NCI-H82 treated with DMSO at 0.1 percent for 48 hours (cell line): ENCODE measurements at regions not wholly inside any gene's neighbourhood (a gene's known extent, or its start where the extent isn't known, plus 50 kb on each side); places are given as distances from the start of the nearest gene placed in this dataset.
A peak's percentile ranks its signal among the peaks of the same experiment; 100 is the strongest.
"Not testable (repeated sequence)": the region's sequence is repeated elsewhere in the genome, so short reads cannot be mapped to it uniquely, and the experiment has no call there.

Experiments used
- DNase-seq: peaks from one replicate; lab custom pipeline; 2025; ENCODE audit not compliant: unreplicated experiment; lab: John Stamatoyannopoulos, UW

DNA sequence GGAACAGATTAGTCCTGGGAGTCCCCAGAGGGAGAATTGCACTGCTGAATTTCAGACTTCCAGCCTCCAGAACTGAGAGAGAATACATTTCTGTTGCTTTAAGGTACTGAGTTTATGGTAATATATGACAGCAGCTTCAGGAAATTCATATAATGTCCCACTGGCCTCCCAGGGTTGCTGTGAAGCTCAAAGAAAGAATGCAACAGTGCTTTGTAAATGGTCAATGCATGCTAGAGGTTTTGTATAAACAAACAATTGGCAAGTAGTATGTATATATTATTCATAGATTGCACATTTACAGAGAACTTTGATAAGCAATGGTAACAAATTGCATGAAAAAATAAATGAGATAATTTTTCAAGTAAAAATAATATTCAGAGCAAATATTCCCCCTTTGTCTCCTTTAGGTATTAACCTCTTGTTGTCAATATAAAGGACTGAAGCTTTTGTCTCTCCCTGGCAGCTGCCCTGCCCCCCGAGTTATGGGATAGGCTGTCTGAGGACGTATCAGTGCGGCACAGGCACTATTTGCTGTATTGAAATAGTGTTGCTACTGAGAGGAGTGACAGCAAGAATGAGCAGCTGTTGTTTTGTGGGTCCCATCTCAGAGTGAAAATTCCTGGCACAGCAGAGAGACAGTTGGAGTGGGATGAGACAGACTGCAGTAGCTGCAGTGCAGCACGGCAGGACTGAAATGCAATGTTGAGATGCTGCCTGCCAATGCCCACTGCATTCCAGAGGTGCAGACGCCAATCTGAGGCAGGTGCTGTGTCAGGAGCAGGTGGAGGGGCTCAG is 194.2 kb upstream of the GLRA1 start:
- no peak for DNase-seq

DNA sequence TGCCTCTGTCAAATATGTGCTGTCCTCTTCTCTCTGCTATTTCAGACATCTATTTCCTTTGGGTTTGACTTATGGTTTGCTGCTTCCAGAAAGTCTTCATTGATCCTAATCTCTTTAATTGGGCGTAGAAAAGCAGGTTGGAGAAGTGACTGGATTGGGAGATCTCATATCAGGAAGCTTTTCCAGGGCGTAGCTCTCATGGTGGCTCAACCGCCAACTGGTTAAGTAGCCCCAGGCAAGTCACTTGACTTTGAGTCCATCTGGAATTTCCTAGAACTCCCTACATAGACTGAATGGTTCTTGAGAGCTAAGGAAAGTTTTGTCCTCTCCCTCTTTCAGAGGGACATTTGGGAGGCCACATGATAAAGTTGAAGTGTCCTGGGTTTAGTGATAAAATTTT is 192.3 kb upstream of the GLRA1 start:
- DNase-seq = no peak

DNA sequence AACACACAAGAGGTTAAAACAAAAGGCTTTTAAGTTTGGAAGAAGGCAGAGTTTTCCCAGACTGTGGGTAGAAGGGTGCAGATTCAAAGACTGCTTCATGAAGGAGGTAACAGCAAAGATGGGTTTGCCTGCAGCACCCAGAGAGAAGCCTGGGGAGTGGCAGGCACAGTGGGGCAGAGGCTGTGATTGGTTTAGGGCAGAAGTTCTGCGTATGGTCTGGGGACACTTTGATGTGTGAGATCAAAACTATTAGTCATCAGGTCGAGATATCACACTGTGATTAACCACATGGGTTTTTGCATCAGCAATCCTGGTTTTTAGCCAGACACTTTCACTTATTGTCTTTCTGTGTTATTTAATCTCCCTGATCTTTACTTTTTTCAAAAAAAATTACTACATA is 188.8 kb upstream of the GLRA1 start:
- no peak for DNase-seq

DNA sequence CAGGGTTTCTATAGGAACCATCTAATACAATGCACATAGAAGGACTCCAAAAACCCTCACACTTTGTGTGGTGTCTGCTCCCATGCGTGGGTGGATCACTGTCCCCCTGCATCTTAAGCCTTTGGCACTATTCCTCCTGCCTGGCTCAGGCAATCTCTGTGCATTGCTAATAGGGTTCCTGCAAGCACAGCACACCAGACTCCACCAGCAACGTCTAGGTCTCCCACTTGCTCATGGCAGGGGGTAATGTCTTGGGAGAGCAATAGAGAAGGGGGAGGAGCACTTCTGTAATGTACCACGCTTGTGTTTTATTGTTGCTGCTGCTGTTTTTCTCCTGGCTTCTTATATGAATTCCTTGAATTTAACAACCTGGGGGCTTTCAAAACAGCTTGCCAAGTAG is 182.6 kb upstream of the GLRA1 start:
- DNase-seq = no peak

DNA sequence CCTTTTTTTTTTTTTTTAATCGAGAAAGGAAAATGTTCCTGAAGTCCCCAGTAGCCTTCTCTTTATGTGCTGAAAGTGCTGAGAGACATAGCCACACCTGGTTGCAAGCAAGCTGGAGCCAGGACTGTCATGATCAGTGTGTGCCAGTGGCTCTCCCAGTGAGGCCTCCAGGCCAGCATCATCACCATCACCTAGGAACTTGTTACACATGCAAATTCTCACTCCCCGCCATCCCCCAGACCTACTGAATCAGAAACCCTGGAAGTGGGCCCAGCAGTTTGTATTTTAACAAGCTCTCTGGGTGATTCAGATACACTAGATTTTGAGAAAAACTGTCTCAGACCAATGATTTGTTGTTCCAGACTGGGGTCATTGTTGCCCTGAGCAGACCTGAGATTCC is 181.9 kb upstream of the GLRA1 start:
- no peak for DNase-seq

DNA sequence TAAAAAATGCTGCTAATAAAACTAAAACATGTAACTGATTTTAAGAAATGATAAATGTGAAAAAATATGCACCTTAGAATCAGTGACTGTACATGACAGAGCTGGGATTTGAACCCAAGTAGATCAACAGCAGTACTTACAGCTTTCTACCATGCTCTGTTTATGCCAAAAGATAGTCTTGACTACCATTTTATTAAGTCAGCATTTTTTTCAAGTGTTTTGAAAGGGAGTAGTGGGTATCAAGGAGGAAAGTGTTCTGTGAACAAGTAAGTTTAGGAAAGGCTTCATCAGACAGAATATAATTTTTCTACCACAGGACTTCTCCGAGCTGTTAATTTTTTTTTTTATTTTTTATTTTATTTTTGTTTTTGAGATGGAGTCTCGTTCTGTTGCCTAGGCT is 180.4 kb upstream of the GLRA1 start:
- DNase-seq = no peak

DNA sequence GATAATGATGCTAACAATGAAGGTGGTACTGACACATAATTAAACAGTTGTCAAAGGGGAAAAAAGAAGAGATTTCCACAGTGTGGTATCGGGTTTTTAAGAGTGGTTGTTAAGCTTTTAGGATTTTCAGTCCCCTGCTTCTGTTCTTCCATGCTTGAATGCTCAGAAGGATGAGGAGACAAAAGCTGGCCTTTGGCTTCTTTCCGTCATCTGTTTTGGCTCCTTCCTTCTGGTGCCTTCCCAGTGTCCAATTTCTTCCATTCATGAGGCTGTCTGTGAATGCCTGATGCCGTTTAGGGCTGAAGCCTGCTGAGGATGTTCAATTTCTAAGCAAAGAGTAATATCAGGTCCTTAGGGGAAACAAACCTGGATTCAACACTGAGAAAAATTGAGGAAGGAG is 179.6 kb upstream of the GLRA1 start:
- DNase-seq = no peak

DNA sequence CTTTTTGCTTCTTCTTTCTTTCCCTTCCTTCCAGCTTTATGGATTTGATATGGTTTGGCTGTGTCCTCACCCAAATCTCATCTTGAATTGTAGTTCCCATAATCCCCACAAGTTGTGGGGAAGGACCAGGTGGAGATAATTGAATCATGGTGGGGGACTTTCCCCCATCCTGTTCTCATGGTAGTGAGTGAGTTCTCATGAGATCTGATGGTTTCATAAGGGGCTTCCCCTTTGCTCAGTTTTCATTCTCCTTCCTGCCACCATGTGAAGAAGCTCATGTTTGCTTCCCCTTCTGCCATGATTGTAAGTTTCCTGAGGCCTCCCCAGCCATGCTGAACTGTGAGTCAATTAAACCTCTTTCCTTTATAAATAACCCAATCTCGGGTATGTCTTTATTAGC is 178.3 kb upstream of the GLRA1 start:
- not testable (repeated sequence) for DNase-seq

DNA sequence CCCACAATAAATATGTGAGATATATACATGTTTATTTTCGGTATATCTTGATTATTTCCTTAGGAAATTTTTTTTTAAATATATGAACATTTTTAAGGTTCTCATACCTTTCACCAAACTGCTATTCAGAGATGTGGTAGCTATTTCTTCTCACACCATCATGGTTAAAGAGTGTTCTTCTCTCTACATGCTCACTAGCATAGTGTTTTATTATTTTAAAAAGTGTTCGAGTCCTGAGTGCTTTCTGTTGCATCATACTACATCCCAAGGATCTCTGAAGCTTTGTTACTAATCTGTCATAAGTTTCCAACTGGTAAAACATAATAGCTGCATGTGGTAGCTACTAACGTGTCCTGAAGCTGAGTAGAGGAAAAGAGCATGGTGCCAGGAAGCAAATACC is 177.4 kb upstream of the GLRA1 start:
- no peak for DNase-seq

DNA sequence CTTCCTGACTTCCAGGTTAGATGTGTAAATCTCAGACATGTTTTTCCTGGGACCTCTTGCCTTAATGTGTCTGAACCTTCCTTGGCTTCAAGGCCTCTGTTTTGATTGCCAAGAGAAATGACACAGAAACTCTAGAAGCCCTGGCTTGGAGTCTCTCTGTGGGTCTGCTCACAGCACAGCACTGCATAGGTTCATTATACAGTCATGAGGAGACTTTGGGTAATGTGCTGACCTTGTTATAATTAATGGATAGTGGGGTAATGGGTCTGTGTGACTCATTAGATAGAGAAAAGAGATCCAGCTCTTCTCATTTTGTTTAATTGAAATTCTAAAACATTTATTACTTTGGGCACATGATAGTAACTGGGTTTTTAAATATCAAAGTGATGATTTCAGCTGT is 175.8 kb upstream of the GLRA1 start:
- DNase-seq = no peak

DNA sequence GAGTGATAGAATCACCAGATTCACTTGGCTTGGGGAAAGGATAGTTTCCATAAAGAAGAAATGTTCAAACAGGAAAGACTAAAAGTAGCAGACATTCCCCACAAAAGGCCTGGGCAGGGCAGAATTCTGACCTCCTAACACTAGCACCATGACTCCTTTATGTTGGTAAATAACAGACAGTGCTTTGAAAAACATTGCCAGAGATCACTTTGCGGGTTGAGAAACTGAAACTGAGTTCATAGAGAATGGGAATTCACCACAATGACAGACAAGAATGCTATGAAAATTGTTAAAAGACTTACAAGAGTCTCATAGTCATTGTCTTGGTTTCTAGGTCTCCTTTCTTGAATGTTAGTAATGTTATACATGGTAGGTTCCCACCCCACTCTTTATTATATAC is 172.5 kb upstream of the GLRA1 start:
- DNase-seq = no peak

DNA sequence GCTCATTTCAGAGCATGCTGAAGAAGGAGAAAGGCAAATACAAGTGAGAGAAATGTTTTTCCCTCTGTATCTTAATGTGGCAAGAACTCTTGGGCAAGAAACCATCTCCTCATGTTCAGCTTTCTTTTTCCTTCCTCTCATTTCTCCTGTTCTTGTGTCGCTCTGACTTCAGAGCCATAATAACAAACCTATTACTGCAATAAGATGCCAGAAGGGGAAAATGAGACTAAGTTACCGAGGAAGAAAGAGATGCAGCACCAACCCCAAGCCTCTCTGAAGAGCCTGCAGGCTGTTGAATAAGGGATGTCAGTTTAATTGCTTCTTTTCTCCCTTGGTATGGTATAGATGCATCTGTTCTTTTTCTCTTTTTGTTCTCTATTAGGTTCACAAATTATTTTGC is 170.1 kb upstream of the GLRA1 start:
- no peak for DNase-seq

DNA sequence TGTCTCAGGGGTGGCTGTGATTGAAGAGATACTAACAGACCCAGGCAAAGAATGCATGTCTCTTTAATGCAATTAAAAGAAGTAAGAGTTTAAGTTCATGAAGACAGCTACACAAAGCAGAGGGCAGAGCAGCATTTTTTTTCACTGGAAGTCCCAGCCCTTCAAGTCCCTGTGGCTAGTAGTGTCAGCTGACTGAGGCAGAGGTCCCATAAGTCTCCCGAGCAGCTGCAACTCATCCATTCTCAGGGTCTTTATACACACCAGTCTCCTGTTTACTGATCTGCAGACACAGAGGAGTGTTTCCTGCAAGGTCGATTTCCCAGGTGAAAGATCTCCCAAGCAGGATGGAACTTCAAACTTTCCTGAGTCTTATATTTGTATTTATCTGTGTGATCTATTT is 169.4 kb upstream of the GLRA1 start:
- DNase-seq = no peak

DNA sequence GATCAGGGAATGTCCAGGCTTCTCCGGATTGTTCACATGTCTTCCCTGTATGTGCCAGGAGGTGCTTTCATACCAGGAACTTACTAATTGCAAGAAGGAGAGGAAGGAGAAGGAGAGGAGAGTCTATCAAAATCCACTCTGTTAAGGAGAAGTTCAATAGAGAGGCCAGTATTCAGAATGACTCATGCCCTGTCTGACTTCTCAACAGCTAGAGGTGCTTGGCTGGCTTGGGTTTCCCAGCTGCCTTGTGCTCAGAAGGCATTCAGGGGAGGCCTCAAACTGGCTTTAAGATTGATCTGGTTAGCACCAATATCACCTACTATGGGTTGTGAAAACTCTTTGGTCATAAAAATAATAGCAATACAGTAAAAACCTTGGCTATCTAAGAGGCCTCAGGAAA is 167.9 kb upstream of the GLRA1 start:
- no peak for DNase-seq

DNA sequence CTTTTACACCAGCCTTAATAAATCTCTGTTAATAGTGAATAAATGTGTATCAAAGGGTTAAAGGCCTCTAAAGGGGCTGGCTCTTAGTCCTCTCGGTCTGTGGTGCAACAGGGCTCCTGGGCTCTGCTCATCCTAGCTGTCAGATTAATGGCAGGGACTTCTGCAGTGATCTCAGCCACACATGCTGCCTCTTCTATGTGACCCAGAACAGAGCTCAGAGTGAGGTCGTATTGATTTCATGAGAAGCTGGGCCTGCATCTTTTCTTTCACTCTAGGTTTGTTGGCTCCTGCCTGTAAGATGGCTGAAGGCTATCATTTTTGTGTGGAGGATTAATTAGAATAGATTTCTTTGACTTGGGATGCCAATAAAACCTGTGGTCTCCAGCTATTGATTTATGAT is 165.0 kb upstream of the GLRA1 start:
- DNase-seq = no peak

DNA sequence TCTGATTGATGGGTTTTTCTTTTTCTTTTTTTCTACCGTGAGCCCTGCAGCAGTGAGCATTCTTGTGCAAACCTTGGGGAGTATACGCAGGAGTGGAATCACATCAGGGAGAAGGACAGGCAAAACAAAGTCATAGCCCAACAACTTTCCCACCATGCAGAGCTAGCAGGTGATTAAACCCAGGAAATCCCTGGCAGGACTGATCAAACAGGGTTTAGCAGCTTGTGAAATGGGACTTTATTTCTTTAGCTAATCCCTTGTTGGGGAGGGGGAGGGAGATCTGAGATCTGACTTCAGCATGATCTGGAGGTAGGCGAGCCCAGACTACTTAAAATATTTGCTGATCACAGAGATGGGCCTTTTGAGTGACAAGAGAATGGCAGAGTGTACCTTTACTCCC is 162.0 kb upstream of the GLRA1 start:
- DNase-seq = peak; percentile 53

DNA sequence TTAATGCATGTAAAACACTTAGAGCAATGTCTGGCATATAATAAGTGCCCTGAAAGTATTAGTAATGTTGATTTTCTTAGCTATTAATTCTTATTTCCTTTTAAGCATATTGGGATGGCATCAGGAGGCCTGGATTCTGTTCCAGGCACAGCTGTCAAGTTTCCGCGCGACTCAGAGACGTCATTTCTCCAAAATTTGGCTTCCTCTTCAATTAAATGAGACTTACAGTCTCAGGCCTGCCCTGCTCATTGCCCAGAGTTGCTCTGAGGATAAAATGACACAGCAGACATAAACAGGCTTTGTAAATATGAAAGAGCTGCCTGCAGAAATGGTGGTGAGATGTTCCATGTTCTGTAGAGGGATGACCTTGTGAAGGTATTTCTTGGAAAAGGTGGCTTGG is 159.8 kb upstream of the GLRA1 start:
- DNase-seq = no peak

DNA sequence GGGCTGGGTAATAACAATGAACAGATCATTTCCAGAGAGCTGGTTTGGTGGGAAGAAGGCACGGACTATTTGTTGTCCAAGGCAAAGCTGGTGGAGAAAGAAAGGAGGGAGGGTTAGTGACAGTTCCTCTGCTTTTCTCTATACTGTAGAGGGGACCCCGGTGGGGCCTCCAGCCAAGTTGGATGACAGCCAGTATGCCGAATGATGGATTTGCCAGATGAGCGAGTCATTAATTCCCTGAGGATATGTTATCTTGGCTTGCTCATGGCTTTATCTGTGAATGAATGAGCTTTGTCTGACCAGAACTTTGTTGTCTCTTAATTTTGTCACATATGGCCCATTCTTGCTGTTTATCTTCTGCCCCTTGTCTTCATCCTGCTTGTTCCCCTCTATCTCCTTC is 158.6 kb upstream of the GLRA1 start:
- peak; percentile 4 for DNase-seq

DNA sequence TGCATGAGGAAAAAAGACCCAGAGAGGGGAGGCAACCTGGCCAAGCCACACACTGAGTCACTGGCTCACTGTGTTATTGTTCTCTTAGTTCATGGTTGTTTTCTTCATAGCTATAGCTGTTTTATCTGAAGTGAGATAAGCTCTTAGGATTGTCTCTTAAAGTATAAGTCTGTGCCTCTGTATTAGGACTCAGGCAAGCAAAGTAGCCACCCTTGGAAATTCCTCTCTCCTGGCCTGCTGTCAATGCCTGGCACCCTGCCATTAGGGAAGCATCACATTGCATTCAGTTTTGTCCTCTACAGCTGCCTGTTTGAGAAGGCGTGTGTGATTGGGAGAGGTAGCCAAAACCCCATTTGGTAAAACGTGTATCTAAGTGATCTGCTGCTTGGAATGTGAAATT is 147.4 kb upstream of the GLRA1 start:
- DNase-seq = no peak

DNA sequence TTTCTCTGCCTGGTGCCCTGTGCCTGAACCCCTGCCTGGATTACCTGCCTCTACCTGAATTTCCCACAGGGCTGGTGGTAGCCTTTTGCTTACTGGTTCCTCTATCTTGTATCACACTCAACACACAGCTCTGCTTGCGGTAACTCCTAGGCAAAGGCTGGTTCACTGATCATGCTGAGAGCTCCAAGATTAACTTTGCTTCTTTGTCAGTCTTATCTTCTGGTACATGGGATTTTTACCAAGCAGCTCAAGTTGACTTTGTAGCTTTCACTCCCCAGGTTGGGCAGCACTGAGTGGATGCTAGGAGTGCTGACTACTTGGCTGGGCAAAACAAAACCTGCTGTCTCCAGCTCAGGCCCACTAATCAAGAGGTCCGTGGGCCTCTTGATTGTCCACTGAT is 145.9 kb upstream of the GLRA1 start:
- DNase-seq = no peak

DNA sequence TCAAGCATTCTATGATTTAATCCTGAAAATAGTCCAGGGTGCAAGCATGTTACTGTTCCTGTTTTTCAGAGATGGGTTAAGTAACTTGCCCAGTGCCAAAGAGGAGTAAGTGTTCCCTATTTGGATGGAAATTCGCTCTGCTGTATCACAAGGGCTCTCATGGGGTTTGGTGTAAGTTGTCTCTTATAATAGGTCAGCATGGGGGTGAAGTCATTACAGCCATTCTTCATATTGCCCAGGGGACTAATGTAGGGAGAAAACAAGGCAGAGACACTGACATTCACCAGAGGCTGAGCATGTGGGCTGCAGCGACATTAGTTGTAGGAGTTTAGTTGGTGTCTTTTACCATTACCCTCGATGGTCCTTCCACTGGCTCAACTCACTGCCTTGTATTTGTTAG is 142.1 kb upstream of the GLRA1 start:
- DNase-seq = no peak

DNA sequence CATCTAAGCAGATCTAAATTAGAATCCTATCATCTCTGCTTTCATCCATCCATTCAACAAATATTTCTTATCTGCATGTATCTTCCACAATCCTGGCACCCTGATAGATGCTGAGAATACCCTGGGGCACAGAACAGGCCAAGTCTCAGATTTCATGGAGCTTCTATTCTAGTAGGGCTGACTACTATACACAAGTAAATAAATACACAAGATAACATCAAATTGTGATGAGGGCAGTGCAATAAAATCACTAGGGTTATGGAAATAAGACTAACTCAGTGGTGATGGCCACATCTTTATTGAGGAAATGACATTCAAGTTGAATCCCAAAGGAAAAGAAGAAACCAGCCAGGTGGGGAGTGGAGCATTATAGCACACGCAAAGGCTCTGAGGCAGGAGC is 138.4 kb upstream of the GLRA1 start:
- no peak for DNase-seq

DNA sequence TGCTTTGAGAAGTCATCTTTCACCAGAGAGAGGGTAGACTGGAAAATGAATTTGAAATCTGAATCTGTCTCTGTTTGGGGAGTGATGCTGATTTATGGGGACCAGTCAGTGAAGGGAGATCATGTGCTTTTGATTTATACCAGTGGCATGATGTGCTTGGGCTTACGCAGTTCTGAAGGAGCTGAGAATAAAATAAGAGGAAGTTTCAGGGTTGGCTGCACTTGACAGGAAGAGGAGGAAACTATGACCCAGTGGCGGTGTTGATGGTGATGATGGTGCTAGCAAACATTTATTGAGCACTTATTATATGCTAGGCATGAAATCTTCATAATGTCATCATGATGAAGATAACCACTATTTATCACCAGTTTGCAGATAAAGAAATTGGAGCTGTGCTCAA is 136.4 kb upstream of the GLRA1 start:
- no peak for DNase-seq

DNA sequence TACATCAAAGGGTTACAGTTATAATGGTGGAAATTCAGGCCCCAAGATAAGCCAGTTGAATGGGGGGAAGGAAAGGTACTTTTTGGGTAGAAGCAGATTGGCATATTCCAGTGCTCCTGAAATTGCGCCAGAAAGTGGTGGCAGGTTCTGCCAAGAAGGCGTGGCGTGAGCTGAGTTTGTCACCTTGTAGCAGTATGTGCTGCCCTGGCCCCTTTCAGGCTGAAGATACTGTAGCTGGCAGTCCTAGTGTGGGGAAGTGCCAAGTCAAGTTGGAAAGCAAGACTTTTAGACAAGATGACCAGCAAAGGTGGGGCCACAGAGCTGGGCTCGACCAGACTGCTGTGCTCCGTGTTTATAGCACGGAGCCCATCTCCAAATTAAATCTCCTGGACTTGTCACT is 133.6 kb upstream of the GLRA1 start:
- DNase-seq = no peak
